HG03378 (cell line): ENCODE measurements at regions not wholly inside any gene's neighbourhood (a gene's known extent, or its start where the extent isn't known, plus 50 kb on each side); places are given as distances from the start of the nearest gene placed in this dataset.

Experiments
- ATAC-seq: cut with Tn5 transposase; IDR thresholded peaks from one replicate; pipeline ENCODE4 v1.9.1; 2021; ENCODE audit warnings: mild to moderate bottlenecking, moderate library complexity; ENCODE audit not compliant: unreplicated experiment

DNA sequence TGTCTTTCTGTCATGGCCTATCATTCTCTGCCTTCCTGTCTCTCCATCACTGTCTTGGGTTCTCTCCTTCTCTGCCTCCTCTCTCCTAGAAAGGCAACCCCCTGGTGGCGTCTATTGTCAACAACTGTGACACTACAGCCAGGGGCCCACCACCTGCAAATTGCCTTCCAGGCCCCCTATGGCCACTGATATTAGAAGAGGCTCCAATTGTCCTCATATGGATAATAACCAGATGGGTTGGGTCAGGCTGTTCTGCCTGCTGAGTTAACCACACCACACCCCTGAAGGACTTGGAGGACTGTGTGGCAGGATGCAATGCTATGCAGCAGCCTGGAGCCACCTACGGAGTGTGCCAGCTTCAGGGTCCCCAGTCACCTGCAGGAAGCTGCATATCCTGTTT, 665.0 kb downstream of the NTRK3 start:
- no peak for ATAC-seq

DNA sequence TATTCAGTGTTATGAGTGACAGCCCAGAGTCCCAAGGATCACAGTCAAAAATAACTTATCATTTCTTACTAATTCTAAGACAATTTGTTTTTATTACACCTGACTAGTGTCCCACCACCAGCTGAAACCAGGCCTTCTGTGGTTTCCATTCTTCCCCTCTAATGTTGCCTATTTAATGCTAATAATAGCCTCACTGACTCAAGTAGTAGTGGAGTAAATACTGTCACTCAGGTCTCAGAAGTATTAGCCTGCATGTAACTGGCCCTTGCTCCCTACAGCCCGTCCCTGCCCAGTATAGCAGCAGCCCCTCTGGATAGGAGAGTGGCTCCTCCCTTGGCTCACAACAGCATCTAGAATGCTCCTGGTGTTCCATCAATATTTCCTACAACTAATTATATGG, 665.5 kb downstream of the NTRK3 start:
- no peak for ATAC-seq

DNA sequence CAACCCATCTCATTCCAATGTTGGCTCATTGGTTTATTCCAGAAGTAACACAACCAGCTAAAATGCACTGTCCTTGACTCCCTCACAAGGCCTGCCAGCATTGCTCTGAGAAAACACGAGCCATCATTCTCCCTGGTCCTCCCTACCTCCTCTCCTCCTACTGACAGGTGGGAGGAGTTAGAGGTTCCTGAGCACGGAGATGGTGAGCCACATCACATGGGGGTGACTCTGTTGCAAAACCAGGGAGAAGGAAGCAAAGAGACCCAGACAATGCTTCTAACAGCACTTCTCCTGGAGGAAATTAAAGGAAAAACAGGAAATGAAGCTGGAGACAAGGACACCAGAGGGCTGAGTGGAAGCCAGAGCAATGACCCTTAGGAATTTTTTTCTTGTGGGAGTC, 667.4 kb downstream of the NTRK3 start:
- no peak for ATAC-seq

DNA sequence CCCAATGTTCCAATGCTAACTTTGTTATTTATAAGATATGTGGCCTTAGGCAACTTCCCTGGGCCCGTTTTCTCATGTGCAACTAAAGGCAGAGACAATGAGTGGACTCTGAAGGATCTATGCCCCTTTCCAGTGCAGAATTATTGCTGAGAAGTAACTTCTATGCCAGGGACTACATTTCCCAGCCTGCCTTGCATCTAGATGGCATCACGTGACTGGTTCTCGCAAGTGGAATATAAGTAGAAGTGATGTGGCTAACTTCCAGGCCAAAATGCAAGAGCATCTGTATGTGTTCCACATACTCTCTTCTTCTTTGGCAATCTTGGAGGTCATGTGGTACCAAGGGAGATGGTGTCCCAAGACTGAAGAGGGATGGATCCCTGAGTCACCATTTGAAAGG, 674.4 kb downstream of the NTRK3 start:
- ATAC-seq, result no peak

- ATAC-seq, result no peak
Measured at GRCh38 chr15:87579537-87579936, 677.0 kb downstream of the NTRK3 start.

DNA sequence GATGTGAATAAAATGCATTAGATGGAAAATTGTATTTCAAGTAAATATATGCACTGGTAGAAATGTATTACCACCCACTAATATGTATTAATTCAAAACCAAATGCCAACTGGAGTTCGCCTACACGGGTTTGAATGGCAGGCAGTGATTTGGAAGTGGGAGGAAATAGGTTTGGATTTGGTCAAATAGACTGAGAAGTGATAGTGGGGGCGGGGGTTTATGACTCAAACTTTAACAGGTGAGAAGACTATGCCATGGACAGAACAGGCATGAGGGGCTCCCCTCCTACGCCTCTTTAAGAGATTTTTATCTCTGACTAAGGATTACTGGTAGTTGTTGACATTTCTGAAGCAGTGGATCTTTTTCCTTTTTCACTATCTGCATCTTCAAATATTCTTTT, 677.8 kb downstream of the NTRK3 start:
- no peak for ATAC-seq

DNA sequence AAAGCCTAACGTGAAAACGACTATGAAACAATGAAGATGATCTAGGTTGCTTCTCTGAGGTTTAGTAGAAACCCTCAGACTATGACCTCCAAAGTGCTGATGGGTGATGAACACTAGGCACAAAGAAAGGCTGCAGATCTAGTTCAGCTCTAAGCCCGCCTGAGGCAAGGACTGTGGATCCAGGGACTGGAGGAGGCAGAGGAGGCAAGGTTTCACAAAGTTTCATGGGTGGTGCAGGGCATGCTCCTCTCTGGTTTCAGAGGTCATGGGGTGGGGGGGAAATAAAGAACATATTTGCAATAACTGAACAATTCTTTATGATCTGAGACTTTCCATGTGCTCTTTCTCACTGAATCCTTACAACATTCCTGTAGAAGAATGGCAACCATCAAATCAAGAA, 679.2 kb downstream of the NTRK3 start:
- ATAC-seq, result no peak

GRCh38 chr15:87576486-87577176, 679.9 kb downstream of the NTRK3 start:
- ATAC-seq, result no peak

GRCh38 chr15:87575896-87576473, 680.6 kb downstream of the NTRK3 start:
- no peak for ATAC-seq

- no peak for ATAC-seq
Measured at GRCh38 chr15:87573534-87573933, 683.0 kb downstream of the NTRK3 start.

DNA sequence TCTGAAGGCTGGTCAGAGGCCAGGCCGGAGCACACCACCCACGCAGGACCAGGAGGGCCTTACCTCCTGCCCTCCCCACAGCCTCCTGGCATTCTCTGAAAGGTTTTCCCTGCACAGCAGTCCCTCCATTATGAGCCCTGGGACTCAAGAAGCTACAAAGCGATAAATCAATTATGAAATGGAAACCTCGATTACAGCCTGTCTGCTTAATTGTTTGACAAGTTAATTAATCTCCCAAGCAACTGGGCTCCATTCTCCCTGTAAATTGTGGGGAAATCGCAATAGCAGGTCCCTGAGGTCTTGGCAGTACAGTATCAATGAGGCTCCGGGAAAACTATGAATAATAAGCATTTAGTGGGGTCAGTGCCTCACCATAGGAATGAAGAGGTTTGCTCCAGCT, 683.5 kb downstream of the NTRK3 start:
- ATAC-seq, result no peak

- no peak for ATAC-seq
Measured at GRCh38 chr15:87572381-87572910, 684.1 kb downstream of the NTRK3 start.

GRCh38 chr15:87570206-87570605, 686.3 kb downstream of the NTRK3 start:
- no peak for ATAC-seq

GRCh38 chr15:87569581-87569980, 687.0 kb downstream of the NTRK3 start:
- no peak for ATAC-seq

- ATAC-seq, result no peak
Measured at GRCh38 chr15:87567406-87568030, 689.0 kb downstream of the NTRK3 start.

DNA sequence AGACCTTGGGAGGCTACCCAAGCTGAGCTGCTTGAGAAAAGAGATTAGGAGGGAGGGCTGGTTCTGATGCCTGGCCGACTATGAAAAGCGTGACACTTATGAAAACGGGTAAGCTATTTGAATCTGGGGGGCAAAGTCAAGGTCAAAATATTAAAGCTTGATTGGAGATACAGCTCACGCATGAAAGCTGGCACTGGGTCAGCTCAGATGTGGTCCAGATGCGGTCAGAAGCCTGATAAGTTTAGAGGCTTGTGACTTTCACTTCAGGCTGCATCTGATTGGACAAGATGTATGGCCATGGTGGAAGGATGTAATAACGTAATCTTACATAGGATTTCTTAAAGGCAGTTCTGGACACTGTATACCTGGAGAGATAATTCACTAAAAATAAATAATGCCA, 690.3 kb downstream of the NTRK3 start:
- ATAC-seq, result no peak

- ATAC-seq, result no peak
Measured at GRCh38 chr15:87564681-87565080, 691.9 kb downstream of the NTRK3 start.

GRCh38 chr15:87563869-87564268, 692.7 kb downstream of the NTRK3 start:
- ATAC-seq, result no peak

DNA sequence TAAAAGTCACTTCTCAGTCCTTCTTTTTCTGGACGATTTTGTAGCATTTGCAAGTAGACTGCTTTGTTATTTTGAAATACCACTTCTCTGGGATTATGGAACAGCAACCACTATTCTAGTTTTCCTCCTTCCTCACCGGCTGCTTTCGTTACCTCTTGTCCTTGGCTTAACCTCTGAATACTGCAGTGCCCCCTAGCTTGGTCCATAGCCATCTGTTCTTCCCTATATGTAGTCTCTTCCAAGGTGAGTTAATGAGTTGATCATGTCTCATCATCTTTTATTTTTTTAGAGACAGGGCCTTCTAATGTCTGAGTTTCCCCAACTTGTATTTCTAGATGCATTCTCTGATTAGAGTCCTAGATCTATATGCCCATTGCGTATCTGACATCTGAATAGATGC, 694.3 kb downstream of the NTRK3 start:
- ATAC-seq, result no peak

- ATAC-seq, result no peak
Measured at GRCh38 chr15:87561641-87562040, 694.9 kb downstream of the NTRK3 start.

DNA sequence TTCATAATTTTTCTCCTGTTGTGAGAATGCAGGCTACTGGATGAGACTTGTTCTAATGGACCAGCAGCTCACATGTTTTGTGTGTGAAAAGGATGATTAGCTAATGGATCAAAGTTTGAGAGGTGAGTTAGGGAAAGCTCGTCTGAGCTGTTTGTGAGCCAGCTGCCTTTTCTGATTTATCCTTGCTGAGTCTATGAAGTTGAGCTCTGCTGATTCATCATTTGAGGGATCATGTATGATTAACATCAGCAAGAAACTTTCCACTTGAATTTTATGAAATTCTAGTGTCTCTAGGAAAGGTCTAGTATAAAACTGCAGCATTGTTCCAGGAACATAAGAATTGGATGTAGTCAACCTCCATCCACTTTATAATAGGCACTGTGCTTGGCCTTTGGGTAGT, 698.7 kb downstream of the NTRK3 start:
- ATAC-seq, result no peak

DNA sequence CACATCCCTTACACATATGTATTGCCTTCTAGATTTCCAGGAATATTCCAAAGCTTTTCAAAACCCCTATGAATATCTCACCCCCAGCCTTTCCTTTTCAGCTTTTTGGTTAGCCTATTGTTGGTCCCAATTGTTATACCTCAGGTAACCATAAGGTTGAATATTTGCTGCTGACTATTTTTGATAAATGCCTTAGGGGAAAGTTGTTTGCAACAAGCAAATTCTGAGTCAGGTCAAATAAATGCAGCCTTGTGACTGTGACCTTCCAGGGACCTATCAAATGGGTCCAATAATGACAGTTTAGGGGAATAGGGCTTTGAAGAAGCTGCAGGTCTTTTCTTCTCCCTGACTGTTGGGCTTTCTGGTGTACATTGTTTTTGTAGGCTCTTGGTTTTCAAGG, 699.7 kb downstream of the NTRK3 start:
- ATAC-seq, result no peak
